Central memory CD8-positive, alpha-beta T cell (primary cell): ENCODE measurements at regions not wholly inside any gene's neighbourhood (a gene's known extent, or its start where the extent isn't known, plus 50 kb on each side); places are given as distances from the start of the nearest gene placed in this dataset.

ENCODE experiments used
- ATAC-seq: fragments of 150-1000 bp; cut with Tn5 transposase; replicated peaks from 2 replicates; pipeline ENCODE4 v1.10.0; 2022; ENCODE audit warnings: mild to moderate bottlenecking, moderate FRiP score, moderate number of reproducible peaks; ENCODE audit not compliant: poor library complexity, severe bottlenecking; ENCODE audit errors: extremely low read depth
- DNase-seq, 2 donors: peaks; one replicate each; pipeline ENCODE4 v3.0.0; 2021; ENCODE audit warnings: low spot score in 2 of 2
- H3K27ac Mint-ChIP-seq: one replicate; pipeline ENCODE4 v1.8.0; 2022; ENCODE audit warnings: low read depth, mild to moderate bottlenecking, moderate library complexity, mixed read lengths
- H3K27me3 Mint-ChIP-seq: one replicate; pipeline ENCODE4 v1.8.0; 2022; ENCODE audit warnings: mixed read lengths
- H3K36me3 Mint-ChIP-seq: one replicate; pipeline ENCODE4 v1.8.0; 2022; ENCODE audit warnings: mild to moderate bottlenecking, moderate library complexity, mixed read lengths; ENCODE audit not compliant: insufficient read depth
- H3K4me1 Mint-ChIP-seq: one replicate; pipeline ENCODE4 v1.8.0; 2022; ENCODE audit warnings: mixed read lengths
- H3K4me3 Mint-ChIP-seq: one replicate; pipeline ENCODE4 v1.8.0; 2022; ENCODE audit warnings: mild to moderate bottlenecking, moderate library complexity, mixed read lengths
- H3K9me3 Mint-ChIP-seq: one replicate; pipeline ENCODE4 v1.8.0; 2022; ENCODE audit warnings: mixed read lengths

GRCh38 chr5:105922574-105922973 is 1748.2 kb downstream of the EFNA5 start:
- no peak for DNase-seq
- no peak for ATAC-seq
- Mint-ChIP-seq H3K27me3 (no peaks in the 10 kb centered on the region), H3K9me3 (peaks cover 8% of the 10 kb centered on the region), H3K4me3 (no peak overlapping the region), H3K4me1 (no peaks in the 10 kb centered on the region), H3K36me3 (no peaks in the 10 kb centered on the region), H3K27ac (no peak overlapping the region)

- Mint-ChIP-seq H3K4me3 (no peak overlapping the region), H3K36me3 (no peaks in the 10 kb centered on the region), H3K9me3 (peaks cover 4% of the 10 kb centered on the region), H3K27me3 (no peaks in the 10 kb centered on the region), H3K4me1 (no peaks in the 10 kb centered on the region), H3K27ac (no peak overlapping the region)
- DNase-seq: no peak
- ATAC-seq: no peak
Measured at GRCh38 chr5:105922080-105922479, 1748.7 kb downstream of the EFNA5 start.

GRCh38 chr5:105917189-105917588 is 1753.5 kb downstream of the EFNA5 start:
- Mint-ChIP-seq H3K27ac (no peak overlapping the region), H3K4me1 (no peaks in the 10 kb centered on the region), H3K27me3 (no peaks in the 10 kb centered on the region), H3K4me3 (no peak overlapping the region), H3K36me3 (no peaks in the 10 kb centered on the region), H3K9me3 (peaks cover 4% of the 10 kb centered on the region)
- DNase-seq: no peak
- ATAC-seq: no peak

DNA sequence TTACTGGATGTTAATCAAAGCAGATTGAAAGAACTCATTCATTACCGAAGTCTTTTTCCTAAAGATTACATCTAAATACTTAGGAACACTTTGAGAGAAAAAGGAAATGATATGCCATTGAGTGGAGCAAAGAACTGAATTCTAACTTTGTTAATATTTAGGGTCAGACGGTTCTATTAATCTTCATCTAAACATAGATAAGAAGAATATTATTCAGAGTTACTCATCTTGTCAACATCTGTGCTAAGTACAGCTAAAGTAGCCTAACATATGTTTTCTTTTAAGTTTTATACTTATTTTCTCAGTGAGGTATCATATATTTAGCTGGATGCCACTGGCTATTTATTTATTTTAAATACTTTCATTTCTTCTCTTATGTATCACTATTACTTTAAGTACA is 1763.7 kb downstream of the EFNA5 start:
- Mint-ChIP-seq H3K4me3 (no peak overlapping the region), H3K36me3 (no peaks in the 10 kb centered on the region), H3K9me3 (no peaks in the 10 kb centered on the region), H3K27me3 (no peaks in the 10 kb centered on the region), H3K4me1 (no peaks in the 10 kb centered on the region), H3K27ac (no peak overlapping the region)
- DNase-seq: no peak
- ATAC-seq: no peak

- peaks cover 7% of the 10 kb centered on the region for H3K9me3 Mint-ChIP-seq
- no peaks in the 10 kb centered on the region for H3K4me1 Mint-ChIP-seq
- H3K36me3 Mint-ChIP-seq: no peaks in the 10 kb centered on the region
- H3K4me3 Mint-ChIP-seq: no peak overlapping the region
- H3K27me3 Mint-ChIP-seq: no peaks in the 10 kb centered on the region
- no peak for ATAC-seq
- no peak for DNase-seq
- H3K27ac Mint-ChIP-seq: no peak overlapping the region
Measured at GRCh38 chr5:105905392-105905791, 1765.3 kb downstream of the EFNA5 start.

DNA sequence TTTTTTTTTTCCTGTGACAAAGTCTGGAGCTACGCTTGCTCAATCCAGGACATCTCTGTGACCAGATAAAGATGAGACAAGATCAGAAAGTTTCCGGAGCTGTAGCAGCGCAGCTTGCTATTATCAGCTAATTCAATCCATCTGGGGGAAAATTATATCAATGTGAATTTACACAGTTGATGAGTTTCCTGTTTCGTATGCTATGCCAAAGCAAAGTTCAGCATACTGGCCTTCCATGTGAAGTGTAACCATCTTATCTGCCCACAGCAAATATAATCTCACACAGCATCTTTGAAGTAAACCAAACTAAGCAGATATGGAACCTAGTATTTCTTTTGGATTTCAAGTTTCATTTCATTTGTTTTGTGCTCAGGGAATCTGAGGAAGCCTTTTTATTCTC is 1767.7 kb downstream of the EFNA5 start:
- ATAC-seq (no peak), DNase-seq (no peak)
- no peak overlapping the region for H3K27ac Mint-ChIP-seq
- no peaks in the 10 kb centered on the region for H3K27me3 Mint-ChIP-seq
- no peak overlapping the region for H3K4me3 Mint-ChIP-seq
- peaks cover 2% of the 10 kb centered on the region for H3K36me3 Mint-ChIP-seq
- H3K9me3 Mint-ChIP-seq: peaks cover 29% of the 10 kb centered on the region
- no peaks in the 10 kb centered on the region for H3K4me1 Mint-ChIP-seq

DNA sequence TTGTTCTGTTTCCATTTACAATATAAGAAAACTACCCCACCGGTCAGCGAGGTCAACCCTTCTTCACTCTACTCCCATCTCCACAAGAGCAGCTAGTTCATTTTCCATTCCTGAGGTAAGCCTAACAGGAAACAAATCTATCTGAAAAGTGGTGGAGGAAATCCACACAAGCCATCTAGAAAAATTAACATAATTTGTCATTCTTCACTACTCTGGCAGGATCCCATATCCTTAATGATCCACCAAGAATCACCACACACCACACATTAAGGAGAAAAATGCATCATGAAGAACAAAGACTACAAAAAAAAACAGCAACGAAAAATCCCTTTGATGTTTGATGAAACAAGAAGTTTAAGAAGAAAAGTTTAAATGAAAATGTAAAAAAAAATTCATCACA is 1771.0 kb downstream of the EFNA5 start:
- H3K36me3 Mint-ChIP-seq: peaks cover 2% of the 10 kb centered on the region
- peaks cover 30% of the 10 kb centered on the region for H3K9me3 Mint-ChIP-seq
- H3K27ac Mint-ChIP-seq: no peak overlapping the region
- H3K4me1 Mint-ChIP-seq: no peaks in the 10 kb centered on the region
- ATAC-seq (no peak), DNase-seq (no peak)
- H3K4me3 Mint-ChIP-seq: no peak overlapping the region
- H3K27me3 Mint-ChIP-seq: no peaks in the 10 kb centered on the region

DNA sequence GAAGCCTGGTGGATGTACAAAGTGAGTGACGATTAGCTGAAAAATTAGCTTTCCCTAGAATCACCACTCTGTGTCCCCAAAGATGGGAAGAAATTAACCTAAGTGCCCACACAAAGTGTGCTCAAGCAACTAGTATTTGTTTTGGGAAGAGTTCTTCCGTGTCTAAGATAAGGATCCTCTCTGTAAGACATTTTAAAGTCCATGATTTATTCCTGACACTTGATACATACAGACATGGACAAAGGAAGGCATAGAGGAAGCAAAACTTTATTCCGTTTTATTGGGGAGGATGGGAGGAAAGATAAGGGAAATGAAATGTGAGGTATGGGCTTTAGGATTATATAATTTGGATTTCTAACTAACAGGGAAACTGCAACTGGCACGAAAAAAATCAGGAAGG is 1772.6 kb downstream of the EFNA5 start:
- H3K4me1 Mint-ChIP-seq: no peaks in the 10 kb centered on the region
- peaks cover 30% of the 10 kb centered on the region for H3K9me3 Mint-ChIP-seq
- H3K4me3 Mint-ChIP-seq: no peak overlapping the region
- no peak overlapping the region for H3K27ac Mint-ChIP-seq
- H3K36me3 Mint-ChIP-seq: peaks cover 2% of the 10 kb centered on the region
- no peak for DNase-seq
- no peak for ATAC-seq
- H3K27me3 Mint-ChIP-seq: no peaks in the 10 kb centered on the region

GRCh38 chr5:105885266-105885665 is 1785.5 kb downstream of the EFNA5 start:
- ATAC-seq: no peak
- DNase-seq: no peak
- Mint-ChIP-seq H3K4me3 (no peak overlapping the region), H3K27ac (no peak overlapping the region), H3K36me3 (no peaks in the 10 kb centered on the region), H3K9me3 (peaks cover 8% of the 10 kb centered on the region), H3K27me3 (no peaks in the 10 kb centered on the region), H3K4me1 (no peaks in the 10 kb centered on the region)

DNA sequence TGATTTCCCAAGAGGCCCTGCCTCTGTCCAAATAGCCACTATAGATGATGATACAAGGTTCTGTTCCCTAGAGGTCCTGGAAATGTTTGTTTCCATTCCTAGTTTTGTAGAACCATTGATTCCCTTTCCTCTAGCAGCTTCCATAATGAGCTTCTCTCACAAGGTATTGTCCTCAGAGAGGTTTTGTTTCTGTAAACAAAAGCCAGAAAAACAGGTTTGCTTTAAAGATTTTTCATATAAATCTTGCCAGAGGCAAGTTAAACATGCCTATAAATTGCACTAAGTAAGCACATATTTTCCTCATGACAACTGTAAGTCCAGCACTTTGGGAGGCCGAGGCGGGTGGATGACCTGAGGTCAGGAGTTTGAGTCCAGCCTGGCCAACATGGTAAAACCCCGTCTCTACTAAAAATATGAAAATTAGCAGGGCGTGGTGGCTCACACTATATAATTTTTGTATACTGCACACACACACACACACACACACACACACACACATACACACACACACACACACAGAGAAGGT is 1787.7 kb downstream of the EFNA5 start:
- Mint-ChIP-seq H3K9me3 (peaks cover 8% of the 10 kb centered on the region), H3K27me3 (no peaks in the 10 kb centered on the region), H3K4me3 (no peak overlapping the region), H3K27ac (no peak overlapping the region), H3K4me1 (no peaks in the 10 kb centered on the region), H3K36me3 (no peaks in the 10 kb centered on the region)
- no peak for ATAC-seq
- DNase-seq: no peak

DNA sequence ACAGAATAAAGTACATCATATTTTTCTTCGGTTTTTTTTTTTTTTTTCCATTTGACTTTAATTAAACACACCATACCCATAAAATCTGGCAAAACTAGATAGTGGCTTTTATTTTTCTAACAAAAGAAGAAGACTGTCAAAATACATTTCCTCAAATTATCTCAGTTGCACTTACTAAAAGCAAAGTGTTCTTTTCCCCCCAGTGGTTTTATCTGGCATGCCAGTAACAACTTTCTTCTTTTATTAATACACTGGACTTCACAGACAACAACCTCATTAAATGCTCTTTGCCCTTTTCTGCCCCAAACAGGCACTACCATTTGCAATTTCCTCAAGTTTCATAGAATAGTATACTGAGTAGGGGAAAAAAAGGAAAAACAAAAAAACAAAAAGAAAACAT is 1792.3 kb downstream of the EFNA5 start:
- H3K27ac Mint-ChIP-seq: no peak overlapping the region
- H3K27me3 Mint-ChIP-seq: no peaks in the 10 kb centered on the region
- H3K4me1 Mint-ChIP-seq: no peaks in the 10 kb centered on the region
- peaks cover 6% of the 10 kb centered on the region for H3K9me3 Mint-ChIP-seq
- no peaks in the 10 kb centered on the region for H3K36me3 Mint-ChIP-seq
- no peak for DNase-seq
- H3K4me3 Mint-ChIP-seq: no peak overlapping the region
- no peak for ATAC-seq

GRCh38 chr5:105877592-105877991 is 1793.1 kb downstream of the EFNA5 start:
- H3K36me3 Mint-ChIP-seq: no peaks in the 10 kb centered on the region
- no peak overlapping the region for H3K4me3 Mint-ChIP-seq
- H3K27ac Mint-ChIP-seq: no peak overlapping the region
- DNase-seq (no peak), ATAC-seq (no peak)
- H3K27me3 Mint-ChIP-seq: no peaks in the 10 kb centered on the region
- H3K9me3 Mint-ChIP-seq: peaks cover 13% of the 10 kb centered on the region
- no peaks in the 10 kb centered on the region for H3K4me1 Mint-ChIP-seq

- DNase-seq (no peak), ATAC-seq (no peak)
- Mint-ChIP-seq H3K4me1 (no peaks in the 10 kb centered on the region), H3K27ac (no peak overlapping the region), H3K4me3 (no peak overlapping the region), H3K9me3 (peaks cover 20% of the 10 kb centered on the region), H3K27me3 (no peaks in the 10 kb centered on the region), H3K36me3 (no peaks in the 10 kb centered on the region)
Measured at GRCh38 chr5:105874316-105874715, 1796.4 kb downstream of the EFNA5 start.
